Activated gamma-delta T cell treated with Interleukin-2 at 50 U/mL for 16 hours (primary cell): ENCODE measurements at regions not wholly inside any gene's neighbourhood (a gene's known extent, or its start where the extent isn't known, plus 50 kb on each side); places are given as distances from the start of the nearest gene placed in this dataset.

ENCODE experiments used
- DNase-seq: peaks from one replicate; pipeline ENCODE4 v3.0.0-alpha.2; 2020

GRCh38 chr6:120010075-120010474 lies 660.5 kb upstream of the MAN1A1 start:
- DNase-seq = no peak

GRCh38 chr6:120005292-120005976 lies 655.9 kb upstream of the MAN1A1 start:
- no peak for DNase-seq

GRCh38 chr6:119986934-119987549 lies 637.5 kb upstream of the MAN1A1 start:
- DNase-seq = no peak

GRCh38 chr6:119985952-119986736 lies 636.6 kb upstream of the MAN1A1 start:
- no peak for DNase-seq

- DNase-seq = no peak
These were observed 631.2 kb upstream of the MAN1A1 start for GRCh38 chr6:119980802-119981201.

GRCh38 chr6:119979862-119980261 lies 630.3 kb upstream of the MAN1A1 start:
- DNase-seq = no peak

- no peak for DNase-seq
These were observed 628.8 kb upstream of the MAN1A1 start for GRCh38 chr6:119978274-119978889.

GRCh38 chr6:119974430-119975159 lies 625.0 kb upstream of the MAN1A1 start:
- no peak for DNase-seq

- no peak for DNase-seq
These were observed 616.9 kb upstream of the MAN1A1 start for GRCh38 chr6:119966484-119966883.

- DNase-seq = no peak
These were observed 616.3 kb upstream of the MAN1A1 start for GRCh38 chr6:119965900-119966299.

- DNase-seq = no peak
These were observed 615.4 kb upstream of the MAN1A1 start for GRCh38 chr6:119965008-119965407.

- no peak for DNase-seq
These were observed 612.9 kb upstream of the MAN1A1 start for GRCh38 chr6:119962505-119962904.

- no peak for DNase-seq
These were observed 611.9 kb upstream of the MAN1A1 start for GRCh38 chr6:119961450-119961849.

GRCh38 chr6:119960456-119960855 lies 610.9 kb upstream of the MAN1A1 start:
- DNase-seq = no peak

GRCh38 chr6:119960036-119960435 lies 610.5 kb upstream of the MAN1A1 start:
- DNase-seq = no peak

- DNase-seq = no peak
These were observed 607.6 kb upstream of the MAN1A1 start for GRCh38 chr6:119957195-119957594.

- no peak for DNase-seq
These were observed 603.1 kb upstream of the MAN1A1 start for GRCh38 chr6:119952696-119953095.

GRCh38 chr6:119950681-119951080 lies 601.1 kb upstream of the MAN1A1 start:
- no peak for DNase-seq

- no peak for DNase-seq
These were observed 592.7 kb upstream of the MAN1A1 start for GRCh38 chr6:119942078-119942752.

- DNase-seq = no peak
These were observed 589.2 kb upstream of the MAN1A1 start for GRCh38 chr6:119938752-119939151.

GRCh38 chr6:119934816-119935215 lies 585.3 kb upstream of the MAN1A1 start:
- DNase-seq = no peak

- DNase-seq = no peak
These were observed 579.6 kb upstream of the MAN1A1 start for GRCh38 chr6:119929121-119929520.
